Stimulated activated naive CD8-positive, alpha-beta T cell treated with anti-CD3 and anti-CD28 coated beads, Interleukin-15, Interleukin-2, amounts not matched to agents 100 ng/mL and 50 ng/mL, for 24 hours (primary cell): ENCODE measurements at regions not wholly inside any gene's neighbourhood (a gene's known extent, or its start where the extent isn't known, plus 50 kb on each side); places are given as distances from the start of the nearest gene placed in this dataset.

Experiments used
- H3K27ac Mint-ChIP-seq: one replicate; pipeline ENCODE4 v1.8.0; 2021; ENCODE audit warnings: mild to moderate bottlenecking, mixed read lengths
- H3K27me3 Mint-ChIP-seq: one replicate; pipeline ENCODE4 v1.8.0; 2021; ENCODE audit warnings: mixed read lengths
- H3K36me3 Mint-ChIP-seq: one replicate; pipeline ENCODE4 v1.8.0; 2021; ENCODE audit warnings: low read depth, mixed read lengths
- H3K4me1 Mint-ChIP-seq: one replicate; pipeline ENCODE4 v1.8.0; 2021; ENCODE audit warnings: low read depth, mixed read lengths
- H3K4me3 Mint-ChIP-seq: one replicate; pipeline ENCODE4 v1.8.0; 2021; ENCODE audit warnings: mild to moderate bottlenecking, mixed read lengths
- H3K9me3 Mint-ChIP-seq: one replicate; pipeline ENCODE4 v1.8.0; 2021; ENCODE audit warnings: mixed read lengths

- no peaks in the 10 kb centered on the region for H3K27me3 Mint-ChIP-seq
- no peaks in the 10 kb centered on the region for H3K4me1 Mint-ChIP-seq
- H3K9me3 Mint-ChIP-seq = peaks cover 10% of the 10 kb centered on the region
- no peak overlapping the region for H3K4me3 Mint-ChIP-seq
- no peak overlapping the region for H3K27ac Mint-ChIP-seq
- no peaks in the 10 kb centered on the region for H3K36me3 Mint-ChIP-seq
Measured at GRCh38 chr11:80538040-80538439, 1097.2 kb upstream of the TENM4 start.

GRCh38 chr11:80533463-80533862, 1092.6 kb upstream of the TENM4 start:
- Mint-ChIP-seq H3K4me3 (no peak overlapping the region), H3K27me3 (no peaks in the 10 kb centered on the region), H3K27ac (no peak overlapping the region), H3K9me3 (peaks cover 10% of the 10 kb centered on the region), H3K4me1 (no peaks in the 10 kb centered on the region), H3K36me3 (no peaks in the 10 kb centered on the region)

- Mint-ChIP-seq H3K4me1 (no peaks in the 10 kb centered on the region), H3K4me3 (no peak overlapping the region), H3K36me3 (no peaks in the 10 kb centered on the region), H3K9me3 (peaks cover 10% of the 10 kb centered on the region), H3K27ac (no peak overlapping the region), H3K27me3 (no peaks in the 10 kb centered on the region)
Measured at GRCh38 chr11:80532633-80533232, 1091.9 kb upstream of the TENM4 start.

GRCh38 chr11:80529726-80530125, 1088.9 kb upstream of the TENM4 start:
- H3K4me3 Mint-ChIP-seq = no peak overlapping the region
- no peaks in the 10 kb centered on the region for H3K4me1 Mint-ChIP-seq
- no peak overlapping the region for H3K27ac Mint-ChIP-seq
- no peaks in the 10 kb centered on the region for H3K27me3 Mint-ChIP-seq
- H3K9me3 Mint-ChIP-seq = peaks cover 5% of the 10 kb centered on the region
- no peaks in the 10 kb centered on the region for H3K36me3 Mint-ChIP-seq

GRCh38 chr11:80525663-80526405, 1085.0 kb upstream of the TENM4 start:
- H3K27ac Mint-ChIP-seq = no peak overlapping the region
- H3K9me3 Mint-ChIP-seq = no peaks in the 10 kb centered on the region
- H3K36me3 Mint-ChIP-seq = no peaks in the 10 kb centered on the region
- no peaks in the 10 kb centered on the region for H3K27me3 Mint-ChIP-seq
- H3K4me3 Mint-ChIP-seq = no peak overlapping the region
- no peaks in the 10 kb centered on the region for H3K4me1 Mint-ChIP-seq

GRCh38 chr11:80524349-80524748, 1083.5 kb upstream of the TENM4 start:
- H3K4me1 Mint-ChIP-seq = no peaks in the 10 kb centered on the region
- H3K4me3 Mint-ChIP-seq = no peak overlapping the region
- H3K9me3 Mint-ChIP-seq = no peaks in the 10 kb centered on the region
- no peaks in the 10 kb centered on the region for H3K27me3 Mint-ChIP-seq
- H3K27ac Mint-ChIP-seq = no peak overlapping the region
- H3K36me3 Mint-ChIP-seq = no peaks in the 10 kb centered on the region

GRCh38 chr11:80523057-80523456, 1082.2 kb upstream of the TENM4 start:
- no peaks in the 10 kb centered on the region for H3K36me3 Mint-ChIP-seq
- H3K27ac Mint-ChIP-seq = no peak overlapping the region
- H3K27me3 Mint-ChIP-seq = no peaks in the 10 kb centered on the region
- H3K4me1 Mint-ChIP-seq = no peaks in the 10 kb centered on the region
- no peaks in the 10 kb centered on the region for H3K9me3 Mint-ChIP-seq
- no peak overlapping the region for H3K4me3 Mint-ChIP-seq

- Mint-ChIP-seq H3K36me3 (no peaks in the 10 kb centered on the region), H3K27me3 (no peaks in the 10 kb centered on the region), H3K27ac (no peak overlapping the region), H3K9me3 (peaks cover 4% of the 10 kb centered on the region), H3K4me1 (no peaks in the 10 kb centered on the region), H3K4me3 (no peak overlapping the region)
Measured at GRCh38 chr11:80521592-80521991, 1080.8 kb upstream of the TENM4 start.

- Mint-ChIP-seq H3K36me3 (no peaks in the 10 kb centered on the region), H3K4me3 (no peak overlapping the region), H3K9me3 (peaks cover 4% of the 10 kb centered on the region), H3K4me1 (no peaks in the 10 kb centered on the region), H3K27me3 (no peaks in the 10 kb centered on the region), H3K27ac (no peak overlapping the region)
Measured at GRCh38 chr11:80520507-80520887, 1079.7 kb upstream of the TENM4 start.

- H3K27me3 Mint-ChIP-seq = no peaks in the 10 kb centered on the region
- H3K36me3 Mint-ChIP-seq = no peaks in the 10 kb centered on the region
- no peaks in the 10 kb centered on the region for H3K4me1 Mint-ChIP-seq
- no peak overlapping the region for H3K4me3 Mint-ChIP-seq
- H3K9me3 Mint-ChIP-seq = peaks cover 4% of the 10 kb centered on the region
- H3K27ac Mint-ChIP-seq = no peak overlapping the region
Measured at GRCh38 chr11:80519596-80520506, 1079.0 kb upstream of the TENM4 start.

- Mint-ChIP-seq H3K36me3 (no peaks in the 10 kb centered on the region), H3K4me1 (no peaks in the 10 kb centered on the region)
Measured at GRCh38 chr11:80517701-80518100, 1076.9 kb upstream of the TENM4 start.

GRCh38 chr11:80515097-80515496, 1074.3 kb upstream of the TENM4 start:
- Mint-ChIP-seq H3K4me3 (no peak overlapping the region), H3K9me3 (peaks cover 8% of the 10 kb centered on the region), H3K27me3 (no peaks in the 10 kb centered on the region), H3K4me1 (no peaks in the 10 kb centered on the region), H3K36me3 (no peaks in the 10 kb centered on the region), H3K27ac (no peak overlapping the region)

More at GRCh38 chr11:80517701-80518100, 1076.9 kb upstream of the TENM4 start:
- no peak overlapping the region for H3K27ac Mint-ChIP-seq
- H3K9me3 Mint-ChIP-seq = peaks cover 4% of the 10 kb centered on the region
- H3K4me3 Mint-ChIP-seq = no peak overlapping the region
- H3K27me3 Mint-ChIP-seq = no peaks in the 10 kb centered on the region

GRCh38 chr11:80512491-80512890, 1071.7 kb upstream of the TENM4 start:
- Mint-ChIP-seq H3K9me3 (peaks cover 17% of the 10 kb centered on the region), H3K36me3 (no peaks in the 10 kb centered on the region), H3K27ac (no peak overlapping the region)

GRCh38 chr11:80505771-80506170, 1064.9 kb upstream of the TENM4 start:
- Mint-ChIP-seq H3K9me3 (peaks cover 10% of the 10 kb centered on the region), H3K4me1 (no peaks in the 10 kb centered on the region), H3K4me3 (no peak overlapping the region), H3K27me3 (no peaks in the 10 kb centered on the region), H3K27ac (no peak overlapping the region), H3K36me3 (no peaks in the 10 kb centered on the region)

More at GRCh38 chr11:80512491-80512890, 1071.7 kb upstream of the TENM4 start:
- Mint-ChIP-seq H3K4me1 (no peaks in the 10 kb centered on the region), H3K27me3 (no peaks in the 10 kb centered on the region), H3K4me3 (no peak overlapping the region)

GRCh38 chr11:80503990-80504389, 1063.2 kb upstream of the TENM4 start:
- Mint-ChIP-seq H3K36me3 (no peaks in the 10 kb centered on the region), H3K4me3 (no peak overlapping the region), H3K4me1 (no peaks in the 10 kb centered on the region), H3K27me3 (no peaks in the 10 kb centered on the region), H3K27ac (no peak overlapping the region), H3K9me3 (peaks cover 10% of the 10 kb centered on the region)
